Activated CD4-positive, alpha-beta memory T cell treated with anti-CD3 and anti-CD28 coated beads for 36 hours (primary cell): ENCODE measurements at regions not wholly inside any gene's neighbourhood (a gene's known extent, or its start where the extent isn't known, plus 50 kb on each side); places are given as distances from the start of the nearest gene placed in this dataset.

ENCODE experiments used
- CTCF ChIA-PET: fragments of 350-600 bp; sonication (Branson Sonifier 250); formaldehyde crosslinking; loops from one replicate; lab custom pipeline; 2021; ENCODE audit warnings: antibody characterized with exemption, inconsistent platforms; lab: Charles Lee
- POLR2A ChIA-PET: fragments of 350-600 bp; sonication (Branson Sonifier 250); formaldehyde crosslinking; loops from one replicate; lab custom pipeline; 2021; ENCODE audit warnings: antibody characterized with exemption; lab: Charles Lee
- DNase-seq: peaks from one replicate; pipeline ENCODE4 v3.0.0-alpha.2; 2020
- H3K27ac Mint-ChIP-seq: one replicate; pipeline ENCODE4 v1.8.0; 2021; ENCODE audit warnings: mixed read lengths
- H3K27me3 Mint-ChIP-seq: one replicate; pipeline ENCODE4 v1.8.0; 2021; ENCODE audit warnings: mixed read lengths
- H3K36me3 Mint-ChIP-seq: one replicate; pipeline ENCODE4 v1.8.0; 2021; ENCODE audit warnings: mixed read lengths
- H3K4me1 Mint-ChIP-seq: one replicate; pipeline ENCODE4 v1.8.0; 2021; ENCODE audit warnings: low read depth, mixed read lengths
- H3K4me3 Mint-ChIP-seq: one replicate; pipeline ENCODE4 v1.8.0; 2021; ENCODE audit warnings: mild to moderate bottlenecking, mixed read lengths
- H3K9me3 Mint-ChIP-seq: one replicate; pipeline ENCODE4 v1.8.0; 2021; ENCODE audit warnings: mixed read lengths
- intact Hi-C: fragments of 100-400 bp; cut with micrococcal nuclease; formaldehyde crosslinking; loops from one replicate; pipeline ENCODE4 v1.15.1; 2023

DNA sequence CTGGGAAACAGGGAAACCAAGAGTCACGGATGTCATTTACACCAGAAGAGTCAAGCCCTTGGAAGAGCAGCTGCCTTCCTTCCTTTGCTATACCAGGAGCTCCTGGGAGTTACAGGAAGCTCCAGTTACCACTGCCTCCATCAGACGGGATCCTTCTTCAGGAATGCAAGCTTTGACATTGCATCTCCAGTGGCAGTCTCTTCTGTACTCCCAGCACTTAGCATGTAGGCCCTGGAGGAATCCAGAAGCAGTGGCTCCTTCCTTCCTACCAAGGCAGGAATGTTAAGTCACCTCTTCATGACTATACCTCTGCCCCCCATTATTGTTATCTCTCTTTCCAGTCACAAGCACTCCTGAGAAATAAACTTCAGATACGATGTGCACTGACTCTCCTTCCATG, 836.0 kb downstream of the MAFB start:
- H3K27me3 Mint-ChIP-seq = no peaks in the 10 kb centered on the region
- H3K27ac Mint-ChIP-seq = no peak overlapping the region
- POLR2A ChIA-PET = no interaction called here
- DNase-seq = no peak
- intact Hi-C loops = no loop called here
- H3K4me1 Mint-ChIP-seq = no peaks in the 10 kb centered on the region
- H3K9me3 Mint-ChIP-seq = no peaks in the 10 kb centered on the region
- H3K4me3 Mint-ChIP-seq = no peak overlapping the region
- H3K36me3 Mint-ChIP-seq = no peaks in the 10 kb centered on the region
- CTCF ChIA-PET = no interaction called here

GRCh38 chr20:39851459-39851858, 837.6 kb downstream of the MAFB start:
- Mint-ChIP-seq H3K27ac (no peak overlapping the region), H3K36me3 (no peaks in the 10 kb centered on the region), H3K27me3 (no peaks in the 10 kb centered on the region), H3K4me1 (no peaks in the 10 kb centered on the region), H3K9me3 (no peaks in the 10 kb centered on the region), H3K4me3 (no peak overlapping the region)
- intact Hi-C loops = no loop called here
- ChIA-PET CTCF (no interaction called here), POLR2A (no interaction called here)
- DNase-seq = no peak

DNA sequence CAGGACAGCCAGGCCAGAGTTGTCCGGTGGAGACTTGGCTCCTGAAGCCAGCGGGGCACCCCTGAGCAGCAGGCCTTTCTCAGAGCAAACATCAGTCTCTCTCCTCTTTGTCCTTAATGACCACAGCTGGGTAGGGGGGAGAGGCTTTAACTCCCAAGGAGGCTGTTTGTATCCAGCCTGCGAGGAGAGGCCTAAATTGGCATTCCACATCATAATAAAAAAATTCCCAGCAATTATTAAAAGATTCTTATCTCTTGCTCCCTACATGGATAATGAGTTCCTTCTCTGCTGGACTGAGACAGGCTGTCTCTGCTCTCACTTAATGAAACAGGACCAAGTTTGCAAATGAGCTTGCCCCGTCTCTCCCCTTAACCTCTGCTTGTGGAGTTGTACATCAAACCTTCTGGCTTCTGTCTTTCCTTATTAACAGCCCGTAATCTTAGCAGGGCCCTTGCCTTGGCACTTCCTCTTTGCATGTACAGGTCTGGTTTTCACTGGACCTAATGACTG, 838.2 kb downstream of the MAFB start:
- POLR2A ChIA-PET = no interaction called here
- DNase-seq = no peak
- Mint-ChIP-seq H3K27me3 (no peaks in the 10 kb centered on the region), H3K4me1 (no peaks in the 10 kb centered on the region), H3K36me3 (no peaks in the 10 kb centered on the region), H3K4me3 (no peak overlapping the region), H3K9me3 (no peaks in the 10 kb centered on the region), H3K27ac (no peak overlapping the region)
- intact Hi-C loops = no loop called here
- CTCF ChIA-PET = no interaction called here

GRCh38 chr20:39850246-39850645, 838.8 kb downstream of the MAFB start:
- no peak for DNase-seq
- no peaks in the 10 kb centered on the region for H3K4me1 Mint-ChIP-seq
- H3K36me3 Mint-ChIP-seq = no peaks in the 10 kb centered on the region
- H3K27ac Mint-ChIP-seq = no peak overlapping the region
- ChIA-PET POLR2A (no interaction called here), CTCF (no interaction called here)
- no peaks in the 10 kb centered on the region for H3K27me3 Mint-ChIP-seq
- intact Hi-C loops = no loop called here
- no peak overlapping the region for H3K4me3 Mint-ChIP-seq
- H3K9me3 Mint-ChIP-seq = no peaks in the 10 kb centered on the region

- ChIA-PET CTCF (no interaction called here), POLR2A (no interaction called here)
- Mint-ChIP-seq H3K9me3 (no peaks in the 10 kb centered on the region), H3K4me1 (no peaks in the 10 kb centered on the region), H3K27ac (no peak overlapping the region), H3K27me3 (no peaks in the 10 kb centered on the region), H3K36me3 (no peaks in the 10 kb centered on the region), H3K4me3 (no peak overlapping the region)
- intact Hi-C loops = no loop called here
- no peak for DNase-seq
Observed at GRCh38 chr20:39849664-39850063, 839.4 kb downstream of the MAFB start.

GRCh38 chr20:39849171-39849570, 839.9 kb downstream of the MAFB start:
- H3K27ac Mint-ChIP-seq = no peak overlapping the region
- ChIA-PET POLR2A (no interaction called here), CTCF (no interaction called here)
- intact Hi-C loops = no loop called here
- no peaks in the 10 kb centered on the region for H3K4me1 Mint-ChIP-seq
- H3K36me3 Mint-ChIP-seq = no peaks in the 10 kb centered on the region
- H3K4me3 Mint-ChIP-seq = no peak overlapping the region
- no peak for DNase-seq
- H3K9me3 Mint-ChIP-seq = no peaks in the 10 kb centered on the region
- no peaks in the 10 kb centered on the region for H3K27me3 Mint-ChIP-seq

DNA sequence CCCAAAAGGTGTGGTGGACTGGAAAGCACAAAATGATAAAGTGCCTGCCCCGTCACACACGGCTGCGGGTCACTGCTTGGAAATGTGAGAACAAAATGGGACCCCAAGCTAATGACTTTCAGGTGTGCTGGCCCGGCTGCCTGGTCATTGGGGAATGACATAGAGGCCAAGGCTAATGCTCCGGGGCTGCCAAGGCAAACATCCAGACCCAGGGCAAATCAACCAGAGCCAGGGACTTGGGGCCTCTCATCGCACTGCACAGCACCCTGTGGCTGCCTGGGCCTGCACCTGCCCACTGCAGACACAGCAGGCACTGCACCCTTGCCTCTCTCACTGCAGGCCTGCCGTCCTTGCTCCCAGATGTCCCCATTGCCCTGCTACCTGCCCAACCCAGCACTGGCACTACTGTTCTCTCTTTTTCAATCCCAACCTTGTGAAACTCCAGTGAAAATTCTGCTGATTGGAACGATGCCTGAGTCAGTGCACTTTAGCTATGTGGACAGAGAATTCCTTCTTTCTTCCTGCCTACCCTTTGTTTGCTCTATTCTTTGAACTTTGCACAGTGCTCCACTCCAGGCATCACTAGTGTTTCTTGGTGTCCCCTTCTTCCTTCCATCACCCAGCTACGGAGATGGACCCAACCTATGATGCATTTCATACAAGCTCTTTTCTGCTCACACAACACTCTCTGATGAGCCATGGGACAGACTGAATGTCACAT, 849.5 kb downstream of the MAFB start:
- CTCF ChIA-PET = no interaction called here
- Mint-ChIP-seq H3K27ac (no peak overlapping the region), H3K4me3 (no peak overlapping the region), H3K9me3 (no peaks in the 10 kb centered on the region), H3K27me3 (no peaks in the 10 kb centered on the region), H3K36me3 (no peaks in the 10 kb centered on the region), H3K4me1 (no peaks in the 10 kb centered on the region)
- POLR2A ChIA-PET = no interaction called here
- intact Hi-C loops = no loop called here
- DNase-seq = no peak

DNA sequence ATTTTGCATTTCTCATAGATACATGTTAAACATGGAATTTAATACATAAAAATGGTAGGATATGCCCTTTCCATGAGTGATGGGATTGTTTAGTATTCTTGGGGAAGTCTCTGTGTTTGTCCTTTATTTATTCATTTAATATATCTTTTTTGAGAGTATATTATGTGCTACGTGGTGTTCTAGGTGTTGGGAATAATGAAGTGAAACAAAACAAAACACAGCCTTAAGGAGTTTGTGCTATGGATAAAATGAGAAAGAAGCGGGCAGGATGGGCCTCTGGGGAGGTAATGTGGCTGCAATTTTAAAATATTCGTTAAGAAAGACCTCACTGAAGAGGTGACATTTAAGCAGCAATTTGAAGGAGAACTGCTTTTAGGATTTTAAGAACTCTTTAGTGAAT, 851.5 kb downstream of the MAFB start:
- H3K36me3 Mint-ChIP-seq = no peaks in the 10 kb centered on the region
- no peak overlapping the region for H3K27ac Mint-ChIP-seq
- CTCF ChIA-PET = no interaction called here
- H3K9me3 Mint-ChIP-seq = no peaks in the 10 kb centered on the region
- no peak for DNase-seq
- H3K4me1 Mint-ChIP-seq = no peaks in the 10 kb centered on the region
- intact Hi-C loops = no loop called here
- H3K4me3 Mint-ChIP-seq = no peak overlapping the region
- POLR2A ChIA-PET = no interaction called here
- no peaks in the 10 kb centered on the region for H3K27me3 Mint-ChIP-seq

DNA sequence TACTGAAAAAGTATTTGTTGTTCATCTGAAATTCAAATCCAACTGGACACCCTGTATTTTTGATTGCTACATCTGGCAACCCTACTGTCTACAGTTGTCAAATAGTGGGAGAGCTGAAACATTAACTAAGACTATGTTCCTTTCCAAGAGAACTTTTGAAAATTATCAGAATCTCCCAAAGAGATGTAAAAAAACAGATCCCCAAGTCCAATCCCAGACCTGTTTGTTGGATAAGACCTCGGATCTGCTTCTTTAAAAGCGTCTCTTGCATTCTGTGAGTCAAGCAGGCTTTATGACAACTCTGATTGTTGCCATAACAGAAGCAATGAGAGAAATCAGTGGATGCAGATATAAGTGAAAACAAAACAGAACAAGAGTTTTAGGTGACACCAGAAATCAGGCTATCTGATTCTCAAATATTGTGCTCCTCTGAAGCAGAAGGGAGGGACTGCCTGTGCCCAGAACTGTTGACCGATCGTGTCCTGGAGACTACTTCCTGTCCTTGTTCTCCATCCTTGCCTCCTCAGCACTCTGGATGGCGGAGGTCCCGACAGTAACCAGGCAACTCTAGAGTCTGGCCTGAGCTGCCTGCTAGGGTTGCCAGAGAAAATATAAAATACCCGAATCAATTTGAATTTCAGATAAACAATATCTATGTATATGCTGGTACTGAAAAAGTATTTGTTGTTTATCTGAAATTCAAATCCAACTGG, 853.8 kb downstream of the MAFB start:
- Mint-ChIP-seq H3K27ac (no peak overlapping the region), H3K27me3 (no peaks in the 10 kb centered on the region), H3K9me3 (no peaks in the 10 kb centered on the region), H3K4me3 (no peak overlapping the region), H3K36me3 (no peaks in the 10 kb centered on the region), H3K4me1 (no peaks in the 10 kb centered on the region)
- POLR2A ChIA-PET = interaction anchor here (0.7 kb wide), 1 partner anchor 293 kb away, joined by 3 read pairs; no protein-coding TSS in a partner anchor
- intact Hi-C loops = no loop called here
- CTCF ChIA-PET = no interaction called here
- no peak for DNase-seq

DNA sequence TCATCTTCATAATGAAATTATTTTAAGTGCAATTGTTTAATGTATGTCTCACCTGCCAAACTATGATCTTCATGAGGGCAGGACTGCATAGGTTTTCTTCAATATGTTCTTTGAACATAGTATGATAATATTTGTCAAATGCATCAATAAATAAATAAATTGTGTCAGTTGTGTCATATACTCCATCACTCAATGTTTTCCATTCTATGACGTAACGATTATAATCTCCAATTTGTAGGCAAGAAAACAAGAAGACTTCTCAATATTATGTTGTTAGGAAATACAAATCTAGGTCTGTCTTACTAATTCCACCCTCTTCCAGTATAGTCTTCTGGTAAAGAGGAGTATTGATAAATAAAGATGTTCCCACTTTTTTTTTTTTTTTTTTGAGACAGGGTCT, 858.1 kb downstream of the MAFB start:
- H3K27me3 Mint-ChIP-seq = peaks cover 1% of the 10 kb centered on the region
- CTCF ChIA-PET = no interaction called here
- POLR2A ChIA-PET = no interaction called here
- no peaks in the 10 kb centered on the region for H3K9me3 Mint-ChIP-seq
- intact Hi-C loops = no loop called here
- H3K4me1 Mint-ChIP-seq = no peaks in the 10 kb centered on the region
- H3K36me3 Mint-ChIP-seq = no peaks in the 10 kb centered on the region
- no peak for DNase-seq
- H3K4me3 Mint-ChIP-seq = no peak overlapping the region
- H3K27ac Mint-ChIP-seq = no peak overlapping the region

GRCh38 chr20:39829661-39830060, 859.4 kb downstream of the MAFB start:
- Mint-ChIP-seq H3K4me1 (no peaks in the 10 kb centered on the region), H3K4me3 (no peak overlapping the region), H3K9me3 (no peaks in the 10 kb centered on the region), H3K36me3 (no peaks in the 10 kb centered on the region), H3K27me3 (peaks cover 1% of the 10 kb centered on the region), H3K27ac (no peak overlapping the region)
- ChIA-PET POLR2A (no interaction called here), CTCF (interaction anchor here (1.2 kb wide), 1 partner anchor 237 kb away, joined by 4 read pairs; no protein-coding TSS in a partner anchor)
- peak; percentile 13 for DNase-seq
- intact Hi-C loops = no loop called here

DNA sequence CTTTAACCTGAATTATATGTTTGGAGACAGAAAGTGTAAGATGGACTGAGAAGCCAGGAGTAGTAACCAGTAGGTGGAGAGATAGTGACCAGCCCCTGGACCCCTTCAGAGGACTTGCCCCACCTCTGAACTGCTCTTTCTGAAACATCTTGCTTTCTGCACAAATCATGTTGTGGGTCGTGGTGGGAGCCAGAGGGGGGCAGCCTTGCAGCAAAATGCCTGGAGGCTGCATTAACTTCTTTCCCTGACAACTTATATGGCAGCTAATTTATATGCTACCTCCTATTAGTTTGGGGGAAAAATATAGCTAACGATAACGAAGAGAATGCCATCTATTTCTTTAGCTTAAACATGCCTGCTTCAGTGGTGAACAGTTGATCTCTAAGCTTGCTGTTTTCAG, 859.8 kb downstream of the MAFB start:
- Mint-ChIP-seq H3K36me3 (no peaks in the 10 kb centered on the region), H3K4me1 (no peaks in the 10 kb centered on the region), H3K27me3 (peaks cover 1% of the 10 kb centered on the region), H3K27ac (no peak overlapping the region), H3K9me3 (no peaks in the 10 kb centered on the region), H3K4me3 (no peak overlapping the region)
- intact Hi-C loops = no loop called here
- no peak for DNase-seq
- ChIA-PET POLR2A (no interaction called here), CTCF (interaction anchor here (1.2 kb wide), 1 partner anchor 237 kb away, joined by 4 read pairs; no protein-coding TSS in a partner anchor)

- Mint-ChIP-seq H3K9me3 (no peaks in the 10 kb centered on the region), H3K36me3 (no peaks in the 10 kb centered on the region), H3K4me3 (no peak overlapping the region), H3K4me1 (no peaks in the 10 kb centered on the region), H3K27me3 (peaks cover 1% of the 10 kb centered on the region), H3K27ac (no peak overlapping the region)
- no peak for DNase-seq
- ChIA-PET CTCF (no interaction called here), POLR2A (no interaction called here)
- intact Hi-C loops = no loop called here
Observed at GRCh38 chr20:39825950-39826349, 863.1 kb downstream of the MAFB start.
